NB4 (cell line): ENCODE measurements at regions not wholly inside any gene's neighbourhood (a gene's known extent, or its start where the extent isn't known, plus 50 kb on each side); places are given as distances from the start of the nearest gene placed in this dataset.

Source experiments
- CTCF ChIP-seq: IDR thresholded peaks from one replicate; pipeline ENCODE4 v1.5.1; 2012; ENCODE audit warnings: low read depth, low read length
- MYC ChIP-seq: IDR thresholded peaks from 2 replicates; pipeline ENCODE4 v1.6.1; 2011; ENCODE audit warnings: low read depth, low read length
- POLR2A ChIP-seq: IDR thresholded peaks from 2 replicates; pipeline ENCODE4 v1.6.1; 2011; ENCODE audit warnings: mild to moderate bottlenecking; ENCODE audit not compliant: insufficient read length; ENCODE audit errors: extremely low read depth
- TF ChIP-seq, protein P1 (sequence below): IDR thresholded peaks from 2 replicates; pipeline ENCODE4 v1.6.1; 2011; ENCODE audit warnings: low read depth, low read length

GRCh38 chr5:154644745-154645411, 110.3 kb upstream of the LARP1 start:
- no peak for TF ChIP-seq CTCF
- TF ChIP-seq POLR2A: no peak
- TF ChIP-seq MYC: no peak
- TF ChIP-seq, protein P1, sequence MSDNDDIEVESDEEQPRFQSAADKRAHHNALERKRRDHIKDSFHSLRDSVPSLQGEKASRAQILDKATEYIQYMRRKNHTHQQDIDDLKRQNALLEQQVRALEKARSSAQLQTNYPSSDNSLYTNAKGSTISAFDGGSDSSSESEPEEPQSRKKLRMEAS: no peak
